ENCODE measurements at regions not wholly inside any gene's neighbourhood (a gene's known extent, or its start where the extent isn't known, plus 50 kb on each side); places are given as distances from the start of the nearest gene placed in this dataset.
A peak's percentile ranks its signal among the peaks of the same experiment; 100 is the strongest.

- Histone ChIP-seq H3K27ac (ENCODE audit: low read depth, low read length, severe bottlenecking) (no peak overlapping the region), H3K36me3 (ENCODE audit: control insufficient read depth, insufficient read depth, low read length) (no peaks in the 10 kb centered on the region), H3K9me3 (ENCODE audit: control insufficient read depth, low read length) (no peaks in the 10 kb centered on the region), H3K4me3 (ENCODE audit: extremely low read depth, insufficient read depth, low read length, poor library complexity, severe bottlenecking) (no peak overlapping the region), H3K4me1 (ENCODE audit: control insufficient read depth, insufficient read depth, low read length, poor library complexity, severe bottlenecking) (no peaks in the 10 kb centered on the region)
- 90 to 97% methylated on average over 8 of the region's 12 CpGs for WGBS, 2 experiments (ENCODE audit: insufficient coverage in 2 of 2)
Observed at GRCh38 chr15:31856581-31856980, 173.7 kb upstream of the CHRNA7 start.

DNA sequence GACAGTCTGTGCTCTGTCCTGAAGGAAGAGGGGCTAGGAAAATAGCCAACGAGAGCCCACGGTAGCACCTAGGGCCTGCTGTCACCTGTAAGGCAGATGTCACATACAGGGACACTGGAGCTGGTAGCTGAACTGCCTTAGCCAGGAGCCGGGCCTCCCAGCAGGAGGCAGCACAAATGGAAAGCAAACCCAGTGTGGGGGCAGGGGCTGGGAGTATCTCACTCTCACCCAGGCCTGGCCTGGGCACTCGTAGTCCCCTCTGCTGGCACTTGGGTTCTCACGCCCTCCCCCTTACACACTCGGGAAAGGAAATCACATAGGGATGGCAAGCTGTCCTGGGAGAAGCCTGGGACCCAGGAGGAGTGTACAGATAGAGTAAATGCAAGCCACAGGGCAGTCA is 173.1 kb upstream of the CHRNA7 start:
- WGBS, 2 experiments (ENCODE audit: insufficient coverage in 2 of 2): 53 to 71% methylated on average over 3 to 6 of the region's 6 CpGs
- Histone ChIP-seq H3K4me1 (ENCODE audit: control insufficient read depth, insufficient read depth, low read length, poor library complexity, severe bottlenecking) (no peaks in the 10 kb centered on the region), H3K36me3 (ENCODE audit: control insufficient read depth, insufficient read depth, low read length) (no peaks in the 10 kb centered on the region), H3K4me3 (ENCODE audit: extremely low read depth, insufficient read depth, low read length, poor library complexity, severe bottlenecking) (no peak overlapping the region), H3K27ac (ENCODE audit: low read depth, low read length, severe bottlenecking) (no peak overlapping the region), H3K9me3 (ENCODE audit: control insufficient read depth, low read length) (no peaks in the 10 kb centered on the region)

DNA sequence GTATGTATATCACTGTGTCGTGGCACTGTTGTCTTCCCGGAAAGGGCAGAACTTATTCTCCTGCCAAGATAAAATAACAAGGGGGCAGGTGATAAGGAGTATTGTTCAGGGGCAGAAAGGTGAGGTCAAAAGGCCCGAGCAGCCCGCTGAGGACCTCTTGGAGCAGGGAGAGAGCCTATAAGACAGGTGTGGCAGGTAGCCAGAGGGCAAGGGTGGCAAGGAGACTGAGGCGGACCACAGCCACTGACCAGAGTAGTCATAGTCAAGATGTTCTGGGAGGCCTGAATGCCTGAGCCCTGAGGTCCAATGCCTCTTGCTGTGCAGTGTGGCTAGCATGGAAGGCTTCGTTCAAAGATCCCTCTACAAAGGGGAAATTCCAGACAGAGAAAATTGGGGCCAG is 172.3 kb upstream of the CHRNA7 start:
- Histone ChIP-seq H3K4me3 (ENCODE audit: extremely low read depth, insufficient read depth, low read length, poor library complexity, severe bottlenecking) (no peak overlapping the region), H3K27ac (ENCODE audit: low read depth, low read length, severe bottlenecking) (no peak overlapping the region), H3K36me3 (ENCODE audit: control insufficient read depth, insufficient read depth, low read length) (no peaks in the 10 kb centered on the region), H3K4me1 (ENCODE audit: control insufficient read depth, insufficient read depth, low read length, poor library complexity, severe bottlenecking) (no peaks in the 10 kb centered on the region), H3K9me3 (ENCODE audit: control insufficient read depth, low read length) (no peaks in the 10 kb centered on the region)
- 92 to 93% methylated on average over 2 to 4 of the region's 6 CpGs for WGBS, 2 experiments (ENCODE audit: insufficient coverage in 2 of 2)

GRCh38 chr15:31866248-31866647 is 164.1 kb upstream of the CHRNA7 start:
- Histone ChIP-seq H3K4me1 (ENCODE audit: control insufficient read depth, insufficient read depth, low read length, poor library complexity, severe bottlenecking) (no peaks in the 10 kb centered on the region), H3K9me3 (ENCODE audit: control insufficient read depth, low read length) (no peaks in the 10 kb centered on the region), H3K36me3 (ENCODE audit: control insufficient read depth, insufficient read depth, low read length) (no peaks in the 10 kb centered on the region), H3K27ac (ENCODE audit: low read depth, low read length, severe bottlenecking) (no peak overlapping the region), H3K4me3 (ENCODE audit: extremely low read depth, insufficient read depth, low read length, poor library complexity, severe bottlenecking) (no peak overlapping the region)
- 91 to 97% methylated on average over 5 to 6 of the region's 6 CpGs for WGBS, 2 experiments (ENCODE audit: insufficient coverage in 2 of 2)

DNA sequence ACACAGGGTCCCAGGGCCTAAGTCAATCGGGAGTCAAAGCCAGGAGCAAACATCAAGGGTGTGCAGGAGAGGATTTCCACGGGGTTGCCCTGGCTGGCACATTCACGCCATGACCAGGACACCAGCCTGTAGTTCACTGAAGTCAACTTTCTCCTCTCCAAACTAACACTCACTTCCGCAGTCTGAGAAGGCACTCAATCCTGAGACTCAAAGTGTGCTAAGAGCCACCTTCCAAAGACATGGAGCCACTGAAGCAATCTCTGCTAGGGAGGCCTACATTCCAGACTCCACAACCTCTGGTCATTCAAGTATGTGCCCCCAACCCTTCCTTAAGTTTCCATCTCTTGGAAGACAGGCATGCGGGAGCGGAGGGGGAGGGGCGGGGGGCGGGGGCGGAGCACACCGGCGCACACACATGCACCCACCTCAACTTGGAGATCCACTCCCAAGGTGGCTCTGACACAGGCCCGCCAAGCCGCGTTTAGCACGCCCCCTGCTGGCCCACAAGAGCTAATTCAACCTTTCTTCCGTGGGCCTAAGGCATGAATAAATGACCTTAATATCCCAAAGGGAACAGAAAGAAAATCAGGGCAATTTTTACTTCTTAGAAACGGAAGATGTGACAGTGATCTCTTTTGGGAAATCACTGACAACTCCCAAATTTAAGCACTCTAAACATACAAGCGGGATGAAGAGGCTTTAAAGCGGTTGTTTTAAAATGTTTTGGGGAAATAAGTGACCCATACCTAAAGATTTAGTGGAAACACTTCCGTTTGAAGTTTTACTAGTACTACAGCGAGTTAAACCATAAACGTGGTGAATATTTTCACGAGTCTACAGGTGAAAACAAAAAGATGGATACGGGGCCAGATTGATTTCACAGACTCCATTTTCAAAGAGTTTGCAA is 162.5 kb upstream of the CHRNA7 start:
- Histone ChIP-seq H3K27ac (ENCODE audit: low read depth, low read length, severe bottlenecking) (no peak overlapping the region), H3K9me3 (ENCODE audit: control insufficient read depth, low read length) (no peaks in the 10 kb centered on the region), H3K4me3 (ENCODE audit: extremely low read depth, insufficient read depth, low read length, poor library complexity, severe bottlenecking) (no peak overlapping the region), H3K4me1 (ENCODE audit: control insufficient read depth, insufficient read depth, low read length, poor library complexity, severe bottlenecking) (no peaks in the 10 kb centered on the region), H3K36me3 (ENCODE audit: control insufficient read depth, insufficient read depth, low read length) (no peaks in the 10 kb centered on the region)
- WGBS, 2 experiments (ENCODE audit: insufficient coverage in 2 of 2): 42 to 63% methylated on average over 6 to 11 of the region's 24 CpGs

- peak overlapping the region; percentile 21 for H3K4me3 ChIP-seq (ENCODE audit: extremely low read depth, insufficient read depth, low read length, poor library complexity, severe bottlenecking)
- no peaks in the 10 kb centered on the region for H3K36me3 ChIP-seq (ENCODE audit: control insufficient read depth, insufficient read depth, low read length)
- no peaks in the 10 kb centered on the region for H3K9me3 ChIP-seq (ENCODE audit: control insufficient read depth, low read length)
- WGBS, 2 experiments (ENCODE audit: insufficient coverage in 2 of 2): 1% methylated on average over 29 to 52 of the region's 60 CpGs
- no peaks in the 10 kb centered on the region for H3K4me1 ChIP-seq (ENCODE audit: control insufficient read depth, insufficient read depth, low read length, poor library complexity, severe bottlenecking)
- H3K27ac ChIP-seq (ENCODE audit: low read depth, low read length, severe bottlenecking): no peak overlapping the region
Observed at GRCh38 chr15:31869686-31870307, 160.5 kb upstream of the CHRNA7 start.

- WGBS, 2 experiments (ENCODE audit: insufficient coverage in 2 of 2): 0% methylated on average over 65 to 68 of the region's 122 CpGs
Observed at GRCh38 chr15:31870328-31871165, 159.8 kb upstream of the CHRNA7 start, which contains the start of gene OTUD7A. Gene OTUD7A (minus strand): TSS chr15:31870673.

DNA sequence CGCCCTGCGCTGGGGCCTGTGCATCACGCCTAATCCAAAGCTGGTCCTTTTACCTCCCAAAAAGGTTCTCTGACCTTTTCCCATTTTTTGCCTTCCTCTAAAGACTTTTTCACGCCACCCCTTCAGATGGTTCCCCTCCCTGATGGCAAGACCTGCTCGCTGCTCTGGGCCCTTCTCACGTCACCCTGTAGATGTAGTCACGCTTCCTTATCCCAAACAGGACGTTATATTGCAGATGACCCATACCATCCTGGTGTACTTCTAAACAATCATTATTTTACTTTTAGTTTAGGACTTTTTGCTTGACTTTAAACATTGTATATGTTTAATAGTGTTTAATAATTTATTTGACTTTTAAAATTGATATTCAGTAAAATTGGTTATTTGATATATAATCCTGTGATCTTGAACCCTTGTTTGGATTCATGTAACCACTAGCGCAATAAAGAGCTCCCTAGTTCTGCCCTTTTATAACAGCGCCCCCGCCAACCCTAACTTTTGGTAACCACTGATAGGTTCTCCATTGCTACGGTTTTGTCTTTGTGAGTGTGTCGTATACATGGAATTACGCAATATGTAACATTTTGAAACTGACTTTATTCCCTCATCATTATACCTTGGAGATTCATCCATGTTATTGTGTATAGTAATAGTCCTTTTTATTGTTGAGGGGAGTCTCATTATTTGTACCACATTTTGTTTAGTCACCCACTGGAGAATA is 159.0 kb upstream of the CHRNA7 start:
- 24 to 57% methylated on average over 5 to 11 of the region's 14 CpGs for WGBS, 2 experiments (ENCODE audit: insufficient coverage in 2 of 2)
- no peak overlapping the region for H3K27ac ChIP-seq (ENCODE audit: low read depth, low read length, severe bottlenecking)

More at GRCh38 chr15:31870328-31871165, 159.8 kb upstream of the CHRNA7 start, which contains the start of gene OTUD7A:
- Histone ChIP-seq H3K36me3 (ENCODE audit: control insufficient read depth, insufficient read depth, low read length) (no peaks in the 10 kb centered on the region), H3K9me3 (ENCODE audit: control insufficient read depth, low read length) (no peaks in the 10 kb centered on the region), H3K27ac (ENCODE audit: low read depth, low read length, severe bottlenecking) (no peak within 1 kb of the TSS), H3K4me1 (ENCODE audit: control insufficient read depth, insufficient read depth, low read length, poor library complexity, severe bottlenecking) (no peaks in the 10 kb centered on the region), H3K4me3 (ENCODE audit: extremely low read depth, insufficient read depth, low read length, poor library complexity, severe bottlenecking) (peak within 1 kb of the TSS; percentile 45)

GRCh38 chr15:31871887-31872281 is 158.4 kb upstream of the CHRNA7 start:
- WGBS, 2 experiments (ENCODE audit: insufficient coverage in 2 of 2): no CpG with 5 or more reads among the region's 6 CpGs
- Histone ChIP-seq H3K36me3 (ENCODE audit: control insufficient read depth, insufficient read depth, low read length) (no peaks in the 10 kb centered on the region), H3K27ac (ENCODE audit: low read depth, low read length, severe bottlenecking) (no peak overlapping the region), H3K4me3 (ENCODE audit: extremely low read depth, insufficient read depth, low read length, poor library complexity, severe bottlenecking) (no peak overlapping the region), H3K9me3 (ENCODE audit: control insufficient read depth, low read length) (no peaks in the 10 kb centered on the region), H3K4me1 (ENCODE audit: control insufficient read depth, insufficient read depth, low read length, poor library complexity, severe bottlenecking) (no peaks in the 10 kb centered on the region)

More for the DNA sequence above, 159.0 kb upstream of the CHRNA7 start:
- Histone ChIP-seq H3K9me3 (ENCODE audit: control insufficient read depth, low read length) (no peaks in the 10 kb centered on the region), H3K4me3 (ENCODE audit: extremely low read depth, insufficient read depth, low read length, poor library complexity, severe bottlenecking) (peak overlapping the region; percentile 45), H3K36me3 (ENCODE audit: control insufficient read depth, insufficient read depth, low read length) (no peaks in the 10 kb centered on the region), H3K4me1 (ENCODE audit: control insufficient read depth, insufficient read depth, low read length, poor library complexity, severe bottlenecking) (no peaks in the 10 kb centered on the region)

GRCh38 chr15:31887246-31887645 is 143.1 kb upstream of the CHRNA7 start:
- no peaks in the 10 kb centered on the region for H3K36me3 ChIP-seq (ENCODE audit: control insufficient read depth, insufficient read depth, low read length)
- H3K4me1 ChIP-seq (ENCODE audit: control insufficient read depth, insufficient read depth, low read length, poor library complexity, severe bottlenecking): no peaks in the 10 kb centered on the region
- H3K27ac ChIP-seq (ENCODE audit: low read depth, low read length, severe bottlenecking): no peak overlapping the region
- H3K4me3 ChIP-seq (ENCODE audit: extremely low read depth, insufficient read depth, low read length, poor library complexity, severe bottlenecking): no peak overlapping the region
- WGBS, 2 experiments (ENCODE audit: insufficient coverage in 2 of 2): 45 to 51% methylated on average over 7 of the region's 9 CpGs
- no peaks in the 10 kb centered on the region for H3K9me3 ChIP-seq (ENCODE audit: control insufficient read depth, low read length)

Data from mesodermal cell (in vitro differentiated cells).